ENCODE measurements at regions not wholly inside any gene's neighbourhood (a gene's known extent, or its start where the extent isn't known, plus 50 kb on each side); places are given as distances from the start of the nearest gene placed in this dataset.

DNA sequence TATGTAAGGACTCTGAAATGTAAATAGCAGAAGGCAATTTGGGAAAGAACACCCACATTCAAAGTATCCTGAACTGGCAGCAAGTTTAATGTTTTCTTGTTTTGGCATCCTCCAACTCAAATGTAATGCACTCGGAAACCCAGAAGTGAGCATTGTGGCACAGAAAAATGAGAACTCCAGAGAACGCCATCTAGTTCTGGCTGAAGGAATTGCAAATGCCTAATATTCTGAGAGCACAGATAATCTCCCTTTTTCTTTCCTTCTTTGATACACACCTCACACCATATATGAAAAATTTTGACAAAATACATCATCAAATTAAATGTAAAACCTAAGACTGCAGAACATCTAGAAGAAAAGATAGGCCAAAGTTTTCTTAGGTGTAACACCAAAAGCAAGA lies 52.1 kb downstream of the PWWP3B start:
- intact Hi-C loops (cut with micrococcal nuclease): no loop called here
- Mint-ChIP-seq H3K9me3 (no peaks in the 10 kb centered on the region), H3K4me3 (no peak overlapping the region), H3K36me3 (ENCODE audit: low read depth) (no peaks in the 10 kb centered on the region), H3K4me1 (no peaks in the 10 kb centered on the region), H3K27ac (no peak overlapping the region), H3K27me3 (no peaks in the 10 kb centered on the region)
- ATAC-seq (ENCODE audit: low read depth) (no peak), DNase-seq (no peak)
- CTCF ChIA-PET: no interaction called here
- TF ChIP-seq, protein P1, sequence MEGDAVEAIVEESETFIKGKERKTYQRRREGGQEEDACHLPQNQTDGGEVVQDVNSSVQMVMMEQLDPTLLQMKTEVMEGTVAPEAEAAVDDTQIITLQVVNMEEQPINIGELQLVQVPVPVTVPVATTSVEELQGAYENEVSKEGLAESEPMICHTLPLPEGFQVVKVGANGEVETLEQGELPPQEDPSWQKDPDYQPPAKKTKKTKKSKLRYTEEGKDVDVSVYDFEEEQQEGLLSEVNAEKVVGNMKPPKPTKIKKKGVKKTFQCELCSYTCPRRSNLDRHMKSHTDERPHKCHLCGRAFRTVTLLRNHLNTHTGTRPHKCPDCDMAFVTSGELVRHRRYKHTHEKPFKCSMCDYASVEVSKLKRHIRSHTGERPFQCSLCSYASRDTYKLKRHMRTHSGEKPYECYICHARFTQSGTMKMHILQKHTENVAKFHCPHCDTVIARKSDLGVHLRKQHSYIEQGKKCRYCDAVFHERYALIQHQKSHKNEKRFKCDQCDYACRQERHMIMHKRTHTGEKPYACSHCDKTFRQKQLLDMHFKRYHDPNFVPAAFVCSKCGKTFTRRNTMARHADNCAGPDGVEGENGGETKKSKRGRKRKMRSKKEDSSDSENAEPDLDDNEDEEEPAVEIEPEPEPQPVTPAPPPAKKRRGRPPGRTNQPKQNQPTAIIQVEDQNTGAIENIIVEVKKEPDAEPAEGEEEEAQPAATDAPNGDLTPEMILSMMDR (IDR thresholded peaks at IDR 0.05): no peak
- POLR2A ChIA-PET: no interaction called here

DNA sequence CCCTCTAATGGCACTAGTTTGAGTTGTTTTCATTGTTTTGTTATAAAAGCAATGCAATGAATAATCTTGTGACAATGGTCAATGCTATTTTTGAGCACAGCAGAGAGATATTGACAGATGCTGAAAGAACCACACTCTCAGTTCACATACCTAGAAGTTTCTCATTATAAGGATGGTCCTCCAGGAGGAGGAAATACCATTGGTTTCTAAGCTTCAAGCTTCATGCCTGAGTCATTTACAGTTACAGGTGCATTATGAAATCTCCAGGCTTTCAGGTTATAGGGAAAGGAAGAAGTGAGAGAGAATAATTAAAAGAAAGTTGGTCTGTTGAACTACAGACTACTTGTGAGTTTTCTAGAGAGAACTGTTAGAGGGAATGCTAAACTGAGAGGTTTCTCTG lies 75.3 kb downstream of the PWWP3B start:
- ChIA-PET CTCF (no interaction called here), POLR2A (no interaction called here)
- Mint-ChIP-seq H3K4me3 (no peak overlapping the region), H3K9me3 (no peaks in the 10 kb centered on the region), H3K4me1 (no peaks in the 10 kb centered on the region), H3K36me3 (ENCODE audit: low read depth) (no peaks in the 10 kb centered on the region), H3K27me3 (no peaks in the 10 kb centered on the region), H3K27ac (no peak overlapping the region)
- ATAC-seq (ENCODE audit: low read depth): no peak
- TF ChIP-seq, protein P1 (IDR thresholded peaks at IDR 0.05): no peak
- DNase-seq: no peak
- intact Hi-C loops (cut with micrococcal nuclease): no loop called here

DNA sequence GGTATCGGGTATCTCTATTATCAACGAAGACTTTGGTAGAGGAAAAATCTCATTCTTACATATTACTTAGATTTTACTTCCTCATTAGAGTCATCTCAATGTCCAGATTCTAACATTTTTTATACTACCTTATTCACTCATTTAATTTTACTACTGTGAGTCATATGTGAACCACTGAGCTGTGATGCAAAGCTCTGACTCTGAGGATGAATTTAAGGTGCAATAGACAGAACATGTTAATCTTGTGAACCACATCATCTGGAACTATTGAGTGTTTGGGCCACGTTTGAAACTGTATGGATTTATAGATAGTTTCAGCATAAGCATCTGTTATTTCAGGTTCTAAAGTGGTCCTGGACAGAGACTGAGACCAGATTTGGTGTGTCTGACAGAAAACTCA lies 78.4 kb downstream of the PWWP3B start:
- ChIA-PET CTCF (no interaction called here), POLR2A (no interaction called here)
- no peak for ATAC-seq (ENCODE audit: low read depth)
- no peak for DNase-seq
- TF ChIP-seq, protein P1 (IDR thresholded peaks at IDR 0.05): no peak
- H3K4me3 Mint-ChIP-seq: no peak overlapping the region
- intact Hi-C loops (cut with micrococcal nuclease): no loop called here
- no peaks in the 10 kb centered on the region for H3K4me1 Mint-ChIP-seq
- no peaks in the 10 kb centered on the region for H3K36me3 Mint-ChIP-seq (ENCODE audit: low read depth)
- no peak overlapping the region for H3K27ac Mint-ChIP-seq
- no peaks in the 10 kb centered on the region for H3K27me3 Mint-ChIP-seq
- no peaks in the 10 kb centered on the region for H3K9me3 Mint-ChIP-seq

DNA sequence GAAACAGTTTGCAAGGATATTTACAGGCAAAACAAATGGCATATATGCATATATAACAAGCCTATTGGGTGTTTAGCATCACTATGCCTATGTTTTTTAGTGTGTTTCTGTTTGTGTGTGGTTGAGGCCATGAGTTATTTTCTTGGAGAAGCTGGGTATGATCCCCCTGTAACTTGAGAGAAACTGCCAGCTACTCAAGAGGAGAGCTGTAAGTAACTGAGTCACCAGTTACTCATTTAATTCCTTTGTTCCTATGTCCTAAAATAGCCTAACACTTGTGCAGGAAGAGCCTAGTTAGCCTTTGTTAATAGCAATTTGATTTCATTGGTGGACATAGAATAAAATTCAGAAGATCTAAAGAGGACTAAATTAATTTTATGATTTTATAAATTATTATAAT lies 79.1 kb downstream of the PWWP3B start:
- ChIA-PET CTCF (no interaction called here), POLR2A (no interaction called here)
- Mint-ChIP-seq H3K27ac (no peak overlapping the region), H3K4me3 (no peak overlapping the region), H3K36me3 (ENCODE audit: low read depth) (no peaks in the 10 kb centered on the region), H3K9me3 (no peaks in the 10 kb centered on the region), H3K4me1 (no peaks in the 10 kb centered on the region), H3K27me3 (no peaks in the 10 kb centered on the region)
- ATAC-seq (ENCODE audit: low read depth) (no peak), DNase-seq (no peak)
- intact Hi-C loops (cut with micrococcal nuclease): no loop called here
- TF ChIP-seq, protein P1 (IDR thresholded peaks at IDR 0.05): no peak

DNA sequence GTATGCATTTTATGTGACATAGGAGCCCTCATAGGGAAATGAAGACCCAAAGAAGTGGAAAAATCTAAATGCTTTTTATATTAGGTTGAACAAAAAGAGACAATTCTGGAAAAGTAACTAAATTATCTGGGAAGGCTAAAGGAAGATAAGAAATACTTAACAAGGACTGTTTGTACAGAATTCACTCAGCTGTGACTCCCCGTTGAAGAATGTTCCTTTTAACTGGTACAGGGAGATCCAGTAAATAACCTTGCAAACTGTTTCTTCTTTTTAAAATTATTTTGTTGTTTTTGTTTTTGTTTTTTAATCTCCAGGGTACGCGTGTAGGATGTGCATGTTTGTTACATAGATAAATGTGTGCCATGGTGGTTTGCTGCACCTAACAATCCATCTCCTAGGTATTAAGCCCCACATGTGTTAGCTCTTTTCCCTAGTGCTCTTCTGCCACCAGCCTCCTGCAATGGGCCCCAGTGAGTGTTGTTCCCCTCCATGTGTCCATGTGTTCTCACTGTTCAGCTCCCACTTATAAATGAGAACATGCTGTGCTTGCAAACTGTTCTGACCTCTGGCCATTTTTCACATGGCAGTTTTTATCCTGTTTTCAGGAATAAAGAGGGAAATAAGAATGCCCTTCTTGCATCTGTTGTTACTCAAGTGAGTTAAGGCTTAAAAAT lies 81.7 kb downstream of the PWWP3B start:
- POLR2A ChIA-PET: no interaction called here
- H3K36me3 Mint-ChIP-seq (ENCODE audit: low read depth): no peaks in the 10 kb centered on the region

More for the DNA sequence above, 81.7 kb downstream of the PWWP3B start:
- ATAC-seq (ENCODE audit: low read depth): no peak
- CTCF ChIA-PET: no interaction called here
- DNase-seq: no peak
- Mint-ChIP-seq H3K9me3 (no peaks in the 10 kb centered on the region), H3K27me3 (no peaks in the 10 kb centered on the region), H3K27ac (no peak overlapping the region), H3K4me3 (no peak overlapping the region), H3K4me1 (no peaks in the 10 kb centered on the region)
- TF ChIP-seq, protein P1 (IDR thresholded peaks at IDR 0.05): no peak
- intact Hi-C loops (cut with micrococcal nuclease): loop anchor here (10.0 kb wide), 1 partner anchor 55 kb away; no protein-coding TSS in a partner anchor
